Left cardiac atrium (tissue), 4 donors: ENCODE measurements at regions not wholly inside any gene's neighbourhood (a gene's known extent, or its start where the extent isn't known, plus 50 kb on each side); places are given as distances from the start of the nearest gene placed in this dataset.
"Not testable (repeated sequence)": the region's sequence is repeated elsewhere in the genome, so short reads cannot be mapped to it uniquely, and the experiment has no call there.

ENCODE experiments used
- ATAC-seq, 2 donors: fragments of 200-7000 bp; cut with Tn5 transposase; one replicate each; pipeline ENCODE4 v1.9.1; 2020; ENCODE audit warnings: mild to moderate bottlenecking in 2 of 2, moderate library complexity in 2 of 2
- DNase-seq: peaks from one replicate; pipeline ENCODE4 v3.0.0-alpha.2; 2020
- intact Hi-C, 2 donors: fragments of 100-400 bp; cut with DNase I; formaldehyde crosslinking; loops; one replicate each; pipeline versions ENCODE4 v1.14.1 to v1.15.1; 2022 to 2023
- donor health status: DM: no; HTN: yes; CAD: no.
- donor health status: DM: no; HTN: yes; CAD: no; lungs with severe emphysema.
- donor health status: DM: yes; HTN: yes; CAD: no.
- donor health status: Dilated cardiomyopathy.

- intact Hi-C loops: no loop called here
- no peak for DNase-seq
- ATAC-seq: no peak
Measured at GRCh38 chr7:13099154-13099795, 411.8 kb downstream of the ARL4A start.

GRCh38 chr7:13104128-13104527, 416.7 kb downstream of the ARL4A start:
- no peak for DNase-seq
- intact Hi-C loops: no loop called here
- ATAC-seq: no peak

- intact Hi-C loops: no loop called here
- ATAC-seq: no peak
- no peak for DNase-seq
Measured at GRCh38 chr7:13105209-13105608, 417.8 kb downstream of the ARL4A start.

DNA sequence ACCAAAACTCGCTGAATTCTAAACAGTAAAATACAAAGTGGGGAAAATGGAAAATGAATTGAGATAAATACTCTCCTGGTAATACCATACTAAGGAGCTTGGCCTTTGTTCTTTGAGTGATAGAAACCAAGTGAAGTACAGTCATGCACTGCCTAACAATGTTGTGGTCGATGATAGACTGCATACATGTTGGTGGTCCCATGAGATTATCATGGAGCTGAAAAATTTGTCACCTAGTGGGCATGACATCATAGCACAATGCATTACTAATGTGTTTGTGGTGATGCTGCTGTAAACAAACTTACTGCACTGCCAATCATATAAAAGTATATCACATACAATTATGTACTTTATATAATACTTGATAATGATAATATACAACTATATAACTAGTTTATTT, 419.1 kb downstream of the ARL4A start:
- intact Hi-C loops: no loop called here
- no peak for DNase-seq
- no peak for ATAC-seq

- intact Hi-C loops: no loop called here
- no peak for ATAC-seq
- DNase-seq: no peak
Measured at GRCh38 chr7:13107291-13107690, 419.9 kb downstream of the ARL4A start.

- ATAC-seq: no peak
- intact Hi-C loops: no loop called here
- DNase-seq: no peak
Measured at GRCh38 chr7:13108061-13108460, 420.6 kb downstream of the ARL4A start.

GRCh38 chr7:13109201-13109600, 421.8 kb downstream of the ARL4A start:
- ATAC-seq (no peak), DNase-seq (no peak)
- intact Hi-C loops: no loop called here

DNA sequence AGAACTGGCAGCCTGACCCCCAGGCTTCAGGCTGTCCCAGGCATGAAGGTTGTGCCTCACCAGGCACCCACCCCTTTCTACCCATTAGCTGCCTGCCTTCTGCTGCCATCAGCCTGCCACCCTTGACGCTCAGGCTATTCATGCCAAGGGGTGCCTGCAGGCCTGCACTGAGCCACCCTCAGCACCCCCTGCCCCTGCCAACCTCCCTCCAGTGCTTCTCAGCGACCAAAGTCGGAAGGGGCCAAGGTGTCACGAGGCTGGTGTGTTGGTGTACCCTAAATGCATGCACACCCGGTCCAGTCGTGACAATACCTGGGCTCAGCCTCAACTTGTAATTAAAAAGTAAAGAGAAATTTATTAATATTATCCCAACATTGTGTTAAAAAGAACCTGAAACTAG, 422.7 kb downstream of the ARL4A start:
- intact Hi-C loops: loop anchor here in 1 of 2 donors (10.0 kb wide), 1 partner anchor 425 kb away; the partner anchor contains the start of gene ARL4A
- DNase-seq (no peak), ATAC-seq (no peak)

DNA sequence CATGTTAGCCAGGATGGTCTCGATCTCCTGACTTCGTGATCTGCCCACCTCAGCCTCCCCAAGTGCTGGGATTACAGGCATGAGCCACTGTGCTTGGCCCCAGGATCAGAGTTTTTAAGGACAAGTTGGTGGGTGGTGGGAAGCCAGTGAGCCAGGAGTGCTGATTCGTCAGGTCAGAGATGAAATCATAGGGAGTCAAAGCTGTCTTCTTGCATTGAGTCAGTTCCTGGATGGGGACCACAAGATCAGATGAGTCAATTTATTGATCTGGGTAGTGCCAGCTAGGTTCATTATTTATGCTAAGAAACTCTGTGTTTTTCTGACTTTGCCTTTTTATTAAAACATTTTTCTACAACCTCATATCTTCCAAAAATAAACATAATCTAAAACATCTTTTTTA, 423.8 kb downstream of the ARL4A start:
- no peak for DNase-seq
- intact Hi-C loops: loop anchor here in 1 of 2 donors (10.0 kb wide), 1 partner anchor 426 kb away; the partner anchor contains the start of gene ARL4A
- no peak for ATAC-seq

- ATAC-seq, DNase-seq: not testable (repeated sequence)
- intact Hi-C loops: loop anchor here in 1 of 2 donors (10.0 kb wide), 1 partner anchor 429 kb away; the partner anchor contains the start of gene ARL4A
Measured at GRCh38 chr7:13114240-13114639, 426.8 kb downstream of the ARL4A start.

DNA sequence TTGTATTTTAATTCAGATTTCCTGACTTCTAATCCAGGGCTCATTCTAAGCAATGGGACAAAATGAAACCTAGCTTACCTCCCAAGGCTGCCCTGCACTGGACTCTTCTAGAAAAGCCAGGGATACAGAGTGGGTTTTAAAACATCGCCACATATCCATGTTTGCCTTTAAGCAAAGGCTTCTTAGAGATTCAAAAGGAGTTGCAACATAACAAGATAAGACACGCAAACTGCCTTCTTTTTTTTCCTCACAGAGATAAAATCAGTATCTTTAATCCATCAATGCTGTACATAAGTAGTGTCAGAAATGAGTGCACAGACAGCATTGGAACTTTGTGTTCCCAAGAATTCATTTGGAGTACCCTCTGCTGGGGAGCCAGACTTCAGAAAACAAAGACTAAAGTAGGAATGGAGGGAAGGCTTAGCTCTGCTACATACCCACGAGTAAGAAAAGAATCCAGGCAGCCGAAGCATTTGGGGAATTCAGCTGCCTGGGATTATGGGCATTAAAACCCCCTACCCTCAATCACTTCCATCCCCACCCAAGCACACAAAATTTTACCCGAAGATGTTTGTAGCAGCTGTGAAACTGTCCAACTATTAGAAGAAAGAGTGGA, 427.8 kb downstream of the ARL4A start:
- intact Hi-C loops: loop anchor here in 1 of 2 donors (10.0 kb wide), 1 partner anchor 430 kb away; the partner anchor contains the start of gene ARL4A
- ATAC-seq: no peak
- no peak for DNase-seq

- intact Hi-C loops: loop anchor here in 1 of 2 donors (10.0 kb wide), 1 partner anchor 431 kb away; the partner anchor contains the start of gene ARL4A
- no peak for DNase-seq
- ATAC-seq: no peak
Measured at GRCh38 chr7:13115855-13116254, 428.4 kb downstream of the ARL4A start.

DNA sequence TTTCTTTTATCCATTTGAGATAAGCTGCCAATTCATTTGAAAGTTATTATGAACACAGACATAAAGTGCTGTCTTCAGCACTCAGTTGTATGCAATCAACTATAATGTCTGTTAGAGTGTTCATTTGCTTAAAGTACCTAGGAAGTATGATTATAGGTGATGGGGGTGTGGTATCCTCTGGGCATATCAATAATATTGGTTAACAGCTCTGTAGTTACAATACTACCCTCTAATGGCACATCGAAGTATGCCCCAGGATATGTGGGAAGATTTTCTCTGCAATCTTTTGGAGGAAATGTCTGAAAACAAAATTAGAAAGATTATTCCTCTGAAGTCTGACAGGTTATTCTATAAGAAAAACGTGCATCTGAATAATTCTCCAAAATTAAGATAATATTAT, 429.7 kb downstream of the ARL4A start:
- intact Hi-C loops: loop anchor here in 1 of 2 donors (10.0 kb wide), 1 partner anchor 432 kb away; the partner anchor contains the start of gene ARL4A
- DNase-seq (no peak), ATAC-seq (no peak)

GRCh38 chr7:13117592-13117991, 430.2 kb downstream of the ARL4A start:
- intact Hi-C loops: loop anchor here in 1 of 2 donors (10.0 kb wide), 1 partner anchor 433 kb away; the partner anchor contains the start of gene ARL4A
- no peak for DNase-seq
- no peak for ATAC-seq

- DNase-seq, ATAC-seq, intact Hi-C loops: not testable (repeated sequence)
Measured at GRCh38 chr7:13124629-13125028, 437.2 kb downstream of the ARL4A start.

DNA sequence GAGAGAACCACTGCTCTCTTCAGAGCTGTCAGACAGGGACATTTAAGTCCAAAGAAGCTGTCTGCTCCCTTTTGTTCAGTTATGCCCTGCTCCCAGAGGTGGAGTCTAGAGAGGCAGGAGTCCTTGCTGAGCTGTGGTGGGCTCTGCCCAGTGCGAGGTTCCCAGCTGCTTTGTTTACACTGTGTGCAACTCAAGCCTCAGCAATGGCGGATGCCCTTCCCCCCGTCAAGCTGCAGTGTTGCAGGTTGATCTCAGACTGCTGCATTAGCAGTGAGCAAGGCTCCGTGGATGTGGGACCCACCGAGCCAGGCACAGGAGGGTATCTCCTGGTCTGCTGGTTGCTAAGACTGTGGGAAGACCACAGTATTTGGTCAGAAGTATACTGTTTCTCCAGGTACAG, 438.9 kb downstream of the ARL4A start:
- intact Hi-C loops: no loop called here
- DNase-seq (no peak), ATAC-seq (no peak)

DNA sequence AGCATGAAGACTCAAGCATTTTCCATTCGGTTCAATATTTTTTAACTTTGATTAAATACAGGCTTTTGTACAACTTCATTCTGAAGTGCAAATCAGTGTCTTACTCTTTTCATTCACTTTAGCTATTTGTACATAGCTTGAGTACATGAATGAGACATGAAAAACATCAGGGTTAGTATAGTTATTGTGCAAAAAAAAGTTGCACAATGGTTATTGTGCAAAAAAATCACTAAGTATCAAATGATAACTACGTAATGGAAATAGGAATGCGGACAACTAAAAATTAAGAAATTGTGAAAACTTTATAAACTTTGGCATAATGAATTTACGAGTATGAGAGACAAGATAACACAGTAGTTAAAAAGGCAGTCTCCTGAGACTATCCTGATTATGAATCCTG, 442.9 kb downstream of the ARL4A start:
- ATAC-seq (no peak), DNase-seq (no peak)
- intact Hi-C loops: no loop called here

DNA sequence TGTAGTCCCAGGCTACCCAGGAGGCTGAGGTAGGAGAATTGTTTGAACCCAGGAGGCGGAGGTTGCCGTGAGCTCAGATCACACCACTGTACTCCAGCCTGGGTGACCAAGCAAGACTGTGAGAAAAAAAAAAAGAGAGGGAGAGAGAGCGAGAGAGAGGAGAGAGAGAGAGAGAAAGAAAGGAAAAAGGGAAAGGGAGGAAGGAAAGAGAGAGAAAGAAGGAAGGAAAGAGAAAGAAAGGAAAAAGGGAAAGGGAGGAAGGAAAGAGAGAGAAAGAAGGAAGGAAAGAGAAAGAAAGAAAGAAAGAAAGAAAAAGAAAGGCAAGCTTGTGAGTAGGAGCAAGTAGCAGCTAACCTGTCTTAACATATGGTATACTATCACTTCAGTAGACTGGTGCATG, 443.5 kb downstream of the ARL4A start:
- DNase-seq, ATAC-seq, intact Hi-C loops: not testable (repeated sequence)

- intact Hi-C loops: no loop called here
- DNase-seq (no peak), ATAC-seq (no peak)
Measured at GRCh38 chr7:13132314-13132713, 444.9 kb downstream of the ARL4A start.

DNA sequence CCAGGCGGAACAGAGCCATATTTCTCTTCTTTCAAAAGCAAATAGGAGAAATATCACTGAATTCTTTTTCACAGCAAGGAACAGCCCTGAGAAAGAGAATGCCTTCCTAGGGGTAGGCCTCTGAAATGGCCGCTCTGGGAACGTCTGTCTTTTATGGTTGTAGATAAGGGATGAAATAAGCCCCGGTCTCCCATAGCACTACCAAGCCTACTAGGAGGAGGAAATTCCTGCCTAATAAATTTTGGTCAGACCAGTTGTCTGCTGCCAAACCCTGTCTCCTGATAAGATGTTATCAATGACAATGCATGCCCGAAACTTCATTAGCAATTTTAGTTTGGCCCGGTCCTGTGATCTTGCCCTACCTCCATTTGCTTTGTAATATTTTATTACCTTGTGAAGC, 448.9 kb downstream of the ARL4A start:
- intact Hi-C loops, DNase-seq, ATAC-seq: not testable (repeated sequence)

GRCh38 chr7:13139436-13139835, 452.0 kb downstream of the ARL4A start:
- intact Hi-C loops: no loop called here
- ATAC-seq: no peak
- no peak for DNase-seq
